ENCODE measurements at regions not wholly inside any gene's neighbourhood (a gene's known extent, or its start where the extent isn't known, plus 50 kb on each side); places are given as distances from the start of the nearest gene placed in this dataset.

GRCh38 chr1:80892539-80892938, 908.2 kb upstream of the ADGRL2 start:
- no peak for DNase-seq (ENCODE audit: low spot score)
- peaks cover 0 to 9% of the 10 kb centered on the region in 2 donors for H3K4me1 ChIP-seq (ENCODE audit: control insufficient read depth in 1 of 2, low read depth in 2 of 2)
- H3K4me3 ChIP-seq = no peak overlapping the region
- no peaks in the 10 kb centered on the region for H3K9me3 ChIP-seq
- H3K36me3 ChIP-seq = no peaks in the 10 kb centered on the region
- no peak for TF ChIP-seq CTCF (IDR thresholded peaks at IDR 0.05)
- no peak overlapping the region for H3K27ac ChIP-seq
- no peak for ATAC-seq (ENCODE audit: insufficient number of reproducible peaks, low FRiP score, low read depth)
- no peaks in the 10 kb centered on the region for H3K27me3 ChIP-seq (replicated peaks; ENCODE audit: insufficient read depth)

GRCh38 chr1:80891871-80892270, 908.9 kb upstream of the ADGRL2 start:
- H3K4me1 ChIP-seq (ENCODE audit: control insufficient read depth in 1 of 2, low read depth in 2 of 2) = peaks cover 0 to 9% of the 10 kb centered on the region in 2 donors
- ATAC-seq (ENCODE audit: insufficient number of reproducible peaks, low FRiP score, low read depth) (no peak), DNase-seq (ENCODE audit: low spot score) (no peak)
- H3K4me3 ChIP-seq = no peak overlapping the region
- H3K27ac ChIP-seq = no peak overlapping the region
- H3K27me3 ChIP-seq (replicated peaks; ENCODE audit: insufficient read depth) = no peaks in the 10 kb centered on the region
- no peaks in the 10 kb centered on the region for H3K9me3 ChIP-seq
- no peak for TF ChIP-seq CTCF (IDR thresholded peaks at IDR 0.05)
- no peaks in the 10 kb centered on the region for H3K36me3 ChIP-seq

DNA sequence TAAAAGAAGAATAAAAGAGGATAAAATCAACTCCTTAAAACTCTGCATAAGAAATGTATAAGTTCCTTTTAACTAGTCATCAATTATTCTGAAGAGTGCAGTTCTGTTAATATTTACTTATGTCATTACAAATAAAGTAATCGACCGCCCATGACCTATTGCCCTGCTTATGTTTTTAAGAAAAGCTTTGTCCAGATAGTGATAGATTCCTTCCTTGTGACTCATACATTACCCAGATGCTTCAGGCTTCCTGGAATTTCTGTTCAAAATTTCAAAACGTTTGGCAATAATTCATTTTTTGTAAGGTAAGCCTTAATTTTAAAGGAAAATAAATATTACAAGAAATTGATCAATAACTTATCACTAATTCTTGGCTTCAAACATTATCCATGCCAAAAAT, 918.2 kb upstream of the ADGRL2 start:
- no peak for ATAC-seq (ENCODE audit: insufficient number of reproducible peaks, low FRiP score, low read depth)
- TF ChIP-seq CTCF (IDR thresholded peaks at IDR 0.05) = no peak
- Histone ChIP-seq H3K4me1 (ENCODE audit: control insufficient read depth in 1 of 2, low read depth in 2 of 2) (no peaks in the 10 kb centered on the region), H3K9me3 (no peaks in the 10 kb centered on the region), H3K27me3 (replicated peaks; ENCODE audit: insufficient read depth) (no peaks in the 10 kb centered on the region), H3K27ac (no peak overlapping the region), H3K36me3 (no peaks in the 10 kb centered on the region), H3K4me3 (no peak overlapping the region)
- DNase-seq (ENCODE audit: low spot score) = no peak

GRCh38 chr1:80878343-80878742, 922.4 kb upstream of the ADGRL2 start:
- H3K4me3 ChIP-seq = no peak overlapping the region
- TF ChIP-seq CTCF (IDR thresholded peaks at IDR 0.05) = no peak
- H3K4me1 ChIP-seq (ENCODE audit: control insufficient read depth in 1 of 2, low read depth in 2 of 2) = no peaks in the 10 kb centered on the region
- no peaks in the 10 kb centered on the region for H3K36me3 ChIP-seq
- H3K27ac ChIP-seq = no peak overlapping the region
- ATAC-seq (ENCODE audit: insufficient number of reproducible peaks, low FRiP score, low read depth) (no peak), DNase-seq (ENCODE audit: low spot score) (no peak)
- no peaks in the 10 kb centered on the region for H3K9me3 ChIP-seq
- H3K27me3 ChIP-seq (replicated peaks; ENCODE audit: insufficient read depth) = no peaks in the 10 kb centered on the region

DNA sequence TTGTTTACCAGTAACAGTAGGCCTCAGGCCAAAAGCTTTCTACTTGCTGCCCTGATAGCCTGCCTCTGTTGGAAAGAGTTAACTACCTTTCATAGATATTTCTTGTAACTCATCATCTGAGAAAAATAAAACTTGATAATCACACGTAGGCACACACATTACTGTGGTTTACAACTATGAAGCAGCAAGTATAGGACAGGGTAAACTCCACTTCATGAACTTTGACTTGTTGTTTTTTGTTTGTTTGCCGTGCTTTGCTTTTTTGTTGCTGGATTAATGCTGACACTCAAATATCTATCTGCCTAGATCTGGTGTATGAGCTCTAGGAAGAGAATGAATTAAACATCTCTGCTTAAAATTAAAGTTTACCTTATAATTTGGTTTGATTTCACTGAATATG, 924.7 kb upstream of the ADGRL2 start:
- no peak overlapping the region for H3K27ac ChIP-seq
- no peak for TF ChIP-seq CTCF (IDR thresholded peaks at IDR 0.05)
- no peaks in the 10 kb centered on the region for H3K4me1 ChIP-seq (ENCODE audit: control insufficient read depth in 1 of 2, low read depth in 2 of 2)
- H3K36me3 ChIP-seq = no peaks in the 10 kb centered on the region
- no peak for ATAC-seq (ENCODE audit: insufficient number of reproducible peaks, low FRiP score, low read depth)
- no peak for DNase-seq (ENCODE audit: low spot score)
- H3K9me3 ChIP-seq = no peaks in the 10 kb centered on the region
- H3K4me3 ChIP-seq = no peak overlapping the region
- no peaks in the 10 kb centered on the region for H3K27me3 ChIP-seq (replicated peaks; ENCODE audit: insufficient read depth)
